Thyroid gland (tissue), 4 donors: ENCODE measurements at regions not wholly inside any gene's neighbourhood (a gene's known extent, or its start where the extent isn't known, plus 50 kb on each side); places are given as distances from the start of the nearest gene placed in this dataset.

Experiments used
- DNase-seq, 2 donors: peaks; one replicate each; pipeline ENCODE4 v3.0.0-alpha.2; 2019
- H3K27ac ChIP-seq, 3 donors: fragments of 200-600 bp; sonication (generic); 1 replicate in 2 of 3; 2 replicates in 1 of 3; pipeline ENCODE4 v1.5.1; 2016 to 2019; ENCODE audit warnings: mild to moderate bottlenecking in 1 of 3, moderate library complexity in 1 of 3
- H3K27me3 ChIP-seq: fragments of 200-600 bp; sonication (generic); one replicate; pipeline ENCODE4 v1.5.1; 2019
- H3K36me3 ChIP-seq, 2 donors: fragments of 200-600 bp; sonication (generic); one replicate each; pipeline ENCODE4 v1.5.1; 2016 to 2019
- H3K4me1 ChIP-seq, 2 donors: fragments of 200-600 bp; sonication (generic); one replicate each; pipeline ENCODE4 v1.5.1; 2017 to 2019
- H3K4me3 ChIP-seq, 3 donors: fragments of 200-600 bp; sonication (generic); replicated peaks in 1 of 3; 1 replicate in 2 of 3; 2 replicates in 1 of 3; pipeline ENCODE4 v1.5.1; 2016; ENCODE audit warnings: mild to moderate bottlenecking in 1 of 3
- H3K9me3 ChIP-seq: fragments of 200-600 bp; sonication (generic); one replicate; pipeline ENCODE4 v1.5.1; 2017
- CTCF ChIP-seq, 6 experiments: fragments of 200-600 bp in 3 of 6; fragments of 450-650 bp in 3 of 6; sonication (generic) in 3 of 6; IDR thresholded peaks; one replicate each; pipeline ENCODE4 v1.5.1; 2016 to 2019; ENCODE audit warnings: antibody characterized with exemption in 6 of 6, mild to moderate bottlenecking in 2 of 6, inconsistent platforms in 1 of 6, moderate library complexity in 1 of 6
- POLR2A ChIP-seq, 2 donors: fragments of 450-650 bp; IDR thresholded peaks; one replicate each; pipeline ENCODE4 v1.6.1; 2017; ENCODE audit warnings: antibody characterized with exemption in 2 of 2, mild to moderate bottlenecking in 2 of 2, moderate library complexity in 1 of 2
- WGBS, 2 donors: methylation state at CpG; one replicate each; pipeline ENCODE4 v1.1.5; 2017; 5-methylcytosine and 5-hydroxymethylcytosine counted together
- intact Hi-C: fragments of 100-400 bp; cut with DNase I; formaldehyde crosslinking; loops from one replicate; pipeline ENCODE4 v1.15.1; 2023

GRCh38 chr10:117731121-117731791, 188.7 kb downstream of the EMX2 start:
- no peaks in the 10 kb centered on the region for H3K9me3 ChIP-seq
- no peak overlapping the region for H3K27ac ChIP-seq
- DNase-seq, result no peak
- TF ChIP-seq POLR2A (IDR thresholded peaks at IDR 0.05) (no peak), CTCF (IDR thresholded peaks at IDR 0.05) (no peak)
- H3K27me3 ChIP-seq, result no peaks in the 10 kb centered on the region
- H3K36me3 ChIP-seq, result no peaks in the 10 kb centered on the region
- 68 to 78% methylated on average over 17 of the region's 17 CpGs for WGBS, 2 donors
- no peak overlapping the region for H3K4me3 ChIP-seq
- H3K4me1 ChIP-seq, result no peaks in the 10 kb centered on the region
- intact Hi-C loops, result no loop called here

GRCh38 chr10:117734731-117735405, 192.3 kb downstream of the EMX2 start:
- no peaks in the 10 kb centered on the region for H3K27me3 ChIP-seq
- H3K9me3 ChIP-seq, result no peaks in the 10 kb centered on the region
- H3K27ac ChIP-seq, result no peak overlapping the region
- intact Hi-C loops, result no loop called here
- WGBS, 2 donors, result 5 to 7% methylated on average over 18 to 35 of the region's 48 CpGs
- TF ChIP-seq CTCF (IDR thresholded peaks at IDR 0.05) (no peak), POLR2A (IDR thresholded peaks at IDR 0.05) (no peak)
- no peaks in the 10 kb centered on the region for H3K4me1 ChIP-seq
- H3K36me3 ChIP-seq, result no peaks in the 10 kb centered on the region
- no peak for DNase-seq
- H3K4me3 ChIP-seq, result no peak overlapping the region

DNA sequence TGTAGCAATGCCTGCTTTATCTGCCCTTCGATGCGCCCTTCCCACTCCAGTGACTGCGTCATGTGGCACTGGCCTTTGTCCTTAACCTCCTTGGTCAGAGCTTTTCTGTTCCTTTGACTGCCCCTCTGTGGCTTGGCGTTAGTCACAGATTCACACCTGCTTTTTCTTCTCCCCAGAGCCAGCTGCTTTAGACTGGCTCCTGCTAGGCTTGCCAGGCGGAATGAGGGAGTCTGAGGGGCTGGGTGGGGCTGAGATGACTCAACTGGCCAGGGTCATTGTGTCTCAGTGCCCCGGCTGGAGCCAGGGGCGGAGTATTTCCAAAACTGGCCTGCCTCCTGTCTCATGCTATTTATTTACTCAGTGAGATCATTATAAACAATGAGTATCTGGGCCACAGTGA, 194.1 kb downstream of the EMX2 start:
- intact Hi-C loops, result no loop called here
- no peak for DNase-seq
- 80 to 83% methylated on average over 7 of the region's 7 CpGs for WGBS, 2 donors
- H3K4me1 ChIP-seq, result no peaks in the 10 kb centered on the region
- no peaks in the 10 kb centered on the region for H3K9me3 ChIP-seq
- no peaks in the 10 kb centered on the region for H3K27me3 ChIP-seq
- H3K27ac ChIP-seq, result no peak overlapping the region
- no peak for TF ChIP-seq CTCF (IDR thresholded peaks at IDR 0.05)
- TF ChIP-seq POLR2A (IDR thresholded peaks at IDR 0.05), result no peak
- H3K36me3 ChIP-seq, result no peaks in the 10 kb centered on the region
- H3K4me3 ChIP-seq, result no peak overlapping the region

DNA sequence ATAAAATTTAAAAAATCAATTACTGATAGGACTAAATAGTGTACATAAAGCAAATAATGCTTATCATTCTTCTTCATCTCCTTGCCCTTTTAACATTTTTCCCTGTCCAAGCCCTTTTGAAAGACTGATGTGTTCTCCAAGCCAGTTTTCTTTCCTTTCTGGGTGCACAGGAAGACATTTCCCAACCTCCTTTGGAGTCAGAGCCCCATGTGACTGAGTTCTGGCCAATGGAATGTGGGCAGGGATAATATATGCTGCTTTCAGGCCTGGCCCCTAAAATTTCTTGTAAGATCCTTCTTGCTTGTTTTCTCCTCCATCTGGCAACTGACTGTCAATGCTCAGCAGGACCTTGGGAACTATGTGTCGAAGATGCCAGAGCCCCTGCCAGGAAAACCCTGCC, 197.5 kb downstream of the EMX2 start:
- Histone ChIP-seq H3K27me3 (no peaks in the 10 kb centered on the region), H3K36me3 (no peaks in the 10 kb centered on the region), H3K4me1 (no peaks in the 10 kb centered on the region), H3K4me3 (no peak overlapping the region), H3K9me3 (no peaks in the 10 kb centered on the region), H3K27ac (no peak overlapping the region)
- TF ChIP-seq POLR2A (IDR thresholded peaks at IDR 0.05) (no peak), CTCF (IDR thresholded peaks at IDR 0.05) (no peak)
- WGBS, 2 donors, result 93 to 100% methylated on average over 1 of the region's 1 CpG
- intact Hi-C loops, result no loop called here
- no peak for DNase-seq

GRCh38 chr10:117740691-117741222, 198.2 kb downstream of the EMX2 start:
- WGBS, 2 donors, result 59 to 62% methylated on average over 6 of the region's 6 CpGs
- Histone ChIP-seq H3K36me3 (no peaks in the 10 kb centered on the region), H3K27ac (no peak overlapping the region), H3K4me1 (no peaks in the 10 kb centered on the region), H3K4me3 (no peak overlapping the region), H3K27me3 (no peaks in the 10 kb centered on the region), H3K9me3 (no peaks in the 10 kb centered on the region)
- no peak for TF ChIP-seq CTCF (IDR thresholded peaks at IDR 0.05)
- TF ChIP-seq POLR2A (IDR thresholded peaks at IDR 0.05), result no peak
- no peak for DNase-seq
- intact Hi-C loops, result no loop called here
